Bronchial epithelial cell (primary cell): ENCODE measurements at regions not wholly inside any gene's neighbourhood (a gene's known extent, or its start where the extent isn't known, plus 50 kb on each side); places are given as distances from the start of the nearest gene placed in this dataset.

ENCODE experiments used
- DNase-seq: peaks from one replicate; pipeline ENCODE4 v3.0.0-alpha.2; 2010; ENCODE audit warnings: low read depth
- FAIRE-seq: peaks from 2 replicates; lab custom pipeline; 2011; peaks lifted over from hg19 to GRCh38; lab: Jason Lieb, UNC
- H3K27me3 ChIP-seq: 2 replicates; pipeline ENCODE4 v1.5.1; 2011; ENCODE audit warnings: low read length; ENCODE audit not compliant: control insufficient read depth, insufficient read depth
- H3K36me3 ChIP-seq: 2 replicates; pipeline ENCODE4 v1.5.1; 2011; ENCODE audit warnings: low read length; ENCODE audit not compliant: control insufficient read depth, insufficient read depth
- H3K4me3 ChIP-seq: 2 replicates; pipeline ENCODE4 v1.5.1; 2011; ENCODE audit warnings: mild to moderate bottlenecking, low read depth, low read length, control low read depth
- CTCF ChIP-seq: IDR thresholded peaks from 2 replicates; pipeline ENCODE4 v1.5.1; 2011; ENCODE audit warnings: mild to moderate bottlenecking, moderate library complexity, low read length, control low read depth, inconsistent platforms; ENCODE audit not compliant: insufficient read depth, severe bottlenecking

- H3K4me3 ChIP-seq, result no peak overlapping the region
- no peak for DNase-seq
- TF ChIP-seq CTCF, result no peak
- H3K27me3 ChIP-seq, result no peaks in the 10 kb centered on the region
- no peak for FAIRE-seq
- H3K36me3 ChIP-seq, result no peaks in the 10 kb centered on the region
Measured at GRCh38 chr21:19969156-19969555, 1029.1 kb upstream of the NCAM2 start.

GRCh38 chr21:19981938-19982337 is 1016.3 kb upstream of the NCAM2 start:
- no peak for TF ChIP-seq CTCF
- FAIRE-seq (no peak), DNase-seq (no peak)
- Histone ChIP-seq H3K36me3 (no peaks in the 10 kb centered on the region), H3K4me3 (no peak overlapping the region), H3K27me3 (no peaks in the 10 kb centered on the region)

DNA sequence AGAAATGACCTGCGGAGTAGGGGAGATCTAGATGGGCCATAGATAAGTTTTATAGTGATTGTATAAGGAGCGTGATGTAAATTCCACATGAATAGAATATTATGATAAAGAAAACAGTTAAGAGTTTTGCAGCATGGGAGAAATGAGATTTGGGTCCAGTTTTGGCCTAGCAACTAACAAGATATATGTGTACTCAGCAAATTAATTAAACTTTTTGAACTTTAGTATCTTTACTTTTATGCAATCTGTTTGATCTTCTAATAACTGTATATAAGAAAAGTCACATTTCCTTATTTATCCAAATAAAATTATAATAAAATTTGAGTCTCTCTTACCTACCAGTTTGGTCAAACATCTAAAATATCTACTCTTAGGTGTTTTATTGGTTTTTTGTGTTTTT is 1011.8 kb upstream of the NCAM2 start:
- Histone ChIP-seq H3K27me3 (no peaks in the 10 kb centered on the region), H3K36me3 (no peaks in the 10 kb centered on the region), H3K4me3 (no peak overlapping the region)
- no peak for TF ChIP-seq CTCF
- FAIRE-seq (no peak), DNase-seq (no peak)

DNA sequence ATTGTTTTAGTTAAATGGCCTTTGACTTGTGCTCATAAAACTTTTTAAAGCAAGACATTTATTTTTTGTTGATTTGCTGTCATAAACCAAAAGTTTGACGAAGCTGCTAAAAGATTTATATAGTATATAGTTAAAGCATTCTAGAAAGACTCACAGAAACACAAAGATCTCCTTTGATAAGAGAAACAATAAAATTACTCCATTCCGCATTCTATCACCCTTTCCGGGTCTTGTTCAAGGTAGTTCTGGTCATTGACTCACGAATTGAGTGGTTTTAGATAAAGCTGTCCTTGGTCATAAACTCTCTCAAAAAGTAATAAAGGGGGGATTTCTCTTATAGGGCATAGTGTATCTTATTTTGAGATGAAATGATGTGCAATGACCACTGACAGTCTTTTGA is 1010.5 kb upstream of the NCAM2 start:
- no peak overlapping the region for H3K4me3 ChIP-seq
- H3K27me3 ChIP-seq, result no peaks in the 10 kb centered on the region
- DNase-seq (no peak), FAIRE-seq (no peak)
- no peaks in the 10 kb centered on the region for H3K36me3 ChIP-seq
- TF ChIP-seq CTCF, result no peak

- H3K36me3 ChIP-seq, result no peaks in the 10 kb centered on the region
- no peak for FAIRE-seq
- no peak for DNase-seq
- TF ChIP-seq CTCF, result no peak
- H3K27me3 ChIP-seq, result no peaks in the 10 kb centered on the region
- no peak overlapping the region for H3K4me3 ChIP-seq
Measured at GRCh38 chr21:19992540-19992939, 1005.7 kb upstream of the NCAM2 start.

DNA sequence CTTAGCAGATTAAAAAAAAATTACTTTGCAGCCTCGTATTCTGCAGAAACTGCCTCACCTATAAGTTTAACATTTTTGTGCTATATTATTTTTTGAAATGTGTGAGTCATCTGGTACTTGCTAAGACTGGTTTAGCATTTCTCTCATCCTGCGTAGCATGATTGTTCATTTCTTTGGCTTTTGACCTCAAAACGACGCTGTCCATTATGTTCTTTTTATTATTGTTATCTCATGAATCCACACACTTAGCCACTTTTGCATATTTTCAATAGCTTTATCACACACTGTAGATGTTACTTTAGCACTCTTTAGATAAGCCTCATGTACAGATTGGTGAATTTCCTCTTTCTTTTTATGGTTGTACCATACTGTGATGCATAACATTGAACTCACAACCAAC is 1004.9 kb upstream of the NCAM2 start:
- H3K4me3 ChIP-seq, result no peak overlapping the region
- H3K36me3 ChIP-seq, result no peaks in the 10 kb centered on the region
- peak; percentile 2 for DNase-seq
- no peak for TF ChIP-seq CTCF
- no peaks in the 10 kb centered on the region for H3K27me3 ChIP-seq
- no peak for FAIRE-seq
